Skeletal muscle tissue (tissue), 3 donors: ENCODE measurements at regions not wholly inside any gene's neighbourhood (a gene's known extent, or its start where the extent isn't known, plus 50 kb on each side); places are given as distances from the start of the nearest gene placed in this dataset.
A peak's percentile ranks its signal among the peaks of the same experiment; 100 is the strongest.

Source experiments
- H3K27ac ChIP-seq: one replicate; pipeline ENCODE4 v1.7.0; 2013; ENCODE audit warnings: mild to moderate bottlenecking, low read depth, low read length, inconsistent platforms
- H3K27me3 ChIP-seq, 3 donors: one replicate each; pipeline ENCODE4 v1.7.0; 2013; ENCODE audit warnings: low read length in 3 of 3; ENCODE audit not compliant: control insufficient read depth in 3 of 3, insufficient read depth in 3 of 3
- H3K36me3 ChIP-seq, 3 donors: one replicate each; pipeline ENCODE4 v1.7.0; 2013; ENCODE audit warnings: low read length in 3 of 3; ENCODE audit not compliant: control insufficient read depth in 3 of 3, insufficient read depth in 3 of 3
- H3K4me1 ChIP-seq, 3 donors: one replicate each; pipeline ENCODE4 v1.7.0; 2013; ENCODE audit warnings: low read length in 3 of 3, mild to moderate bottlenecking in 3 of 3; ENCODE audit not compliant: control insufficient read depth in 3 of 3, insufficient read depth in 3 of 3
- H3K4me3 ChIP-seq, 3 donors: one replicate each; pipeline ENCODE4 v1.7.0; 2013; ENCODE audit warnings: low read length in 3 of 3
- H3K9ac ChIP-seq, 3 donors: one replicate each; pipeline ENCODE4 v1.7.0; 2013; ENCODE audit warnings: low read length in 3 of 3, mild to moderate bottlenecking in 3 of 3, moderate library complexity in 2 of 3, low read depth in 1 of 3
- H3K9me3 ChIP-seq, 3 donors: one replicate each; pipeline ENCODE4 v1.7.0; 2013; ENCODE audit warnings: low read length in 3 of 3; ENCODE audit not compliant: control insufficient read depth in 3 of 3
- donor health status: Osteomylitis.

GRCh38 chr4:185933078-185933581 is 121.1 kb upstream of the SORBS2 start:
- H3K27ac ChIP-seq = no peak overlapping the region
- no peak overlapping the region for H3K4me3 ChIP-seq

DNA sequence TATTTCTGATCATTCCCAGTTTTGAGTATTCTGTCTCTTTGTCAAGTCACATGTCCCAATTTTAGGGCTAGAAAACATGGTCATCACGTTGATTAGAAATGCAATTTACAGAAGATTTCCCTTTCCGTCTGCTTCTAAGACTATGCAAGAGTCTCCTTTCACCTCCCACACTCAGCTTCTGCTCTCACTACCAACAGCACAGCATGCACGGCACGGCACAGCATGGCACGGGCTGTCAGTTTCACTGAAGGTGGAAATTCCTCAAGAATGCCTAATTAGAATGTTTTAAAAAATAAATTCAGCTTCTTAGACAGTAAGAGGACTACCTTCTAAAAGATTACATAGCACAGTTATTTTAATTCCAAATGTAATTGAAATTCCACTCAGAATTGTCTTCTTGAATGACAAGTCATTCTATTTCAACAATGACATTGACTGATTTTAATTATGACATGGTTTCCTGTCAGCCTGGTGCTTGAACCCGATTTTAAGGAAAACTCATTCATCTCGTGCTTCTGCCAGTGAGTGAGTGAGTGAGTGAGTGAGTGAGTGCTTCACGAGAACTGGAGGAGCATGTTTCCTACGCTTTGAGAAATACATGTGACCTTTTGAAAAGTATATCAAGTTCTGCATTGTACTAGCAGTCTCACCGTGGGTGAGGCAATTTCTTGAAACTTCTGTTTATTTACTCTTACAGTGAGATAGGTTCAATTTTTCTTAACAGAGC is 124.8 kb upstream of the SORBS2 start:
- Histone ChIP-seq H3K27me3 (no peaks in the 10 kb centered on the region), H3K4me3 (no peak overlapping the region)

More at GRCh38 chr4:185933078-185933581, 121.1 kb upstream of the SORBS2 start:
- no peaks in the 10 kb centered on the region for H3K36me3 ChIP-seq
- no peaks in the 10 kb centered on the region for H3K9me3 ChIP-seq
- no peaks in the 10 kb centered on the region for H3K4me1 ChIP-seq
- peak overlapping the region in 1 of 3 donors; percentile 7 for H3K9ac ChIP-seq
- H3K27me3 ChIP-seq = no peaks in the 10 kb centered on the region

DNA sequence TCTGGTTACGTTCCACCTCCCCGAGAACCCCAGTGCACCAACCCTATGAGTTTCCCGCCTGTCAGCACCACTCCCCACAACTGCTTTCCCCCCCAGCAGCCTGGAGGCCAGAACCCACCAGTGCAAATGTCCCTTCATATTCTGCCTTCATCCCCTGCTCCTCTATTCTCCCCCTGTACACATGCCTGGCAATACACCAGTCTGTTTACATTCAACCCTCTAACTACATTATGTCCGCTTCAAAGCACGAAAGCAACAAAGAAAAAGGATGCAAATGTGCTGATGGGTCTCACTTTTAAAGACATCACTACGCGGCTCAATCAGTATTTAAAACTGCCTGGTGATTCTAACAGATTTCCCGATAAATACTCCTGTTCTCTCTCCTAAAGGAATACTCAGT is 126.7 kb upstream of the SORBS2 start:
- Histone ChIP-seq H3K27ac (no peak overlapping the region), H3K9ac (no peak overlapping the region), H3K4me3 (no peak overlapping the region), H3K4me1 (no peaks in the 10 kb centered on the region), H3K9me3 (no peaks in the 10 kb centered on the region), H3K36me3 (no peaks in the 10 kb centered on the region), H3K27me3 (no peaks in the 10 kb centered on the region)

More for the DNA sequence above, 124.8 kb upstream of the SORBS2 start:
- Histone ChIP-seq H3K36me3 (no peaks in the 10 kb centered on the region), H3K4me1 (no peaks in the 10 kb centered on the region), H3K9me3 (no peaks in the 10 kb centered on the region), H3K9ac (no peak overlapping the region), H3K27ac (no peak overlapping the region)

DNA sequence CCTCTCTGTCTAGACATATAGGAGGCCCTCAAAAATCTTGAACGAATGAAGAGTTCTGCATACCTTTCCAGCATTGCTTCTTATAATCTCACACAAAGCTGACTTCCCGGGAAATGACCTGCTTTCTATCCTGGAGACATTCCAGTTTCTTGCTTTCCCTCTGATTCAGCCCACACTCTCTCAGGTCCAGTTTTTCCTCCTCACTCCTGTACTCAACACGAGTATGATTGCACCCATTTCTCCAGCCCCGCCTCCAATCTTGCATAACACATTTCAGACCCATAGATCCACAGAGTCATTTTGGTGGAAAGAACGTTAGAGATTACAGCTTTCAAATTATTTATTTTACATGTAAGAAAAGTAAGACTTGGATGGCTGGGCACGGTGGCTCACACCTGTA is 127.5 kb upstream of the TLR3 start:
- Histone ChIP-seq H3K9me3 (no peaks in the 10 kb centered on the region), H3K27me3 (no peaks in the 10 kb centered on the region), H3K36me3 (no peaks in the 10 kb centered on the region), H3K27ac (no peak overlapping the region), H3K4me3 (no peak overlapping the region), H3K9ac (no peak overlapping the region), H3K4me1 (no peaks in the 10 kb centered on the region)

DNA sequence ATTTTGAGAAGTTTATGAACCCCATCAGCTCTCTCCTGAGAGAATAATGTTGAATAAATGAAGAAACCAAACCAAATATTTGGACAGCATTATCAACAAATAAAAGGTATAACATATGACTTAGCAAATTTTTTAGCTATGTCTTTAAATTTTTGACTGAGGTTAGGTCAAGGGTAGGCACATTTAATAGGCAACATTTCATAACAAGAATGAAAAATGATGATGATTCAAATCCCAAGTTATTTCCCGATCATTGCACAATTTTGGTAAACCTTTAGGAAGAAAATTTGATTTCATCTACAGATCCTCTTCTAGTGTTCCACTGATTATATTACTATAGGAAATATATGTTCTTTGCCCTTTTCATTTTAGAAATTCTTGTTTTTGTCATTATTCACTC is 123.7 kb upstream of the TLR3 start:
- Histone ChIP-seq H3K9me3 (no peaks in the 10 kb centered on the region), H3K4me1 (no peaks in the 10 kb centered on the region), H3K9ac (no peak overlapping the region), H3K27me3 (no peaks in the 10 kb centered on the region), H3K27ac (no peak overlapping the region), H3K36me3 (no peaks in the 10 kb centered on the region), H3K4me3 (no peak overlapping the region)

DNA sequence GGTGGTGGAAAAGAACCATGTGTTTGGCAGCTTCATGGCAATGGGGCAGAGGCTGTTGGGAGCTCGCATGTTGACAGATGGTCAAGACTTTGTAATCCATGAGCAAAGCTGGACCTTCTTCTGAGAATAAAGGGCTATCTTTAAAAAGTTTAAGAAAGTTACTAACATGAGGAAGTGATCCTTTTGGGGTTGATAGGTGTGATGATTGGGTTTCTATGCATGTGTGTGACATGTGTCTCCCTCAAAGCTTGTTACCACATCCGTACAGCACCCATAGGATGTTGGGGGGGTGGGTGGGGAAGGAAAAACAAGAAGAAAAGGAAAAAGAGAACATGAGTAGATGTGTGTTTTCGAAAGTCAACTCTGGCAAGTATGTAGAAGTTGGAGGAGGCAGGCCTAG is 123.0 kb upstream of the TLR3 start:
- H3K9ac ChIP-seq = no peak overlapping the region
- no peak overlapping the region for H3K27ac ChIP-seq
- H3K36me3 ChIP-seq = no peaks in the 10 kb centered on the region
- H3K4me1 ChIP-seq = no peaks in the 10 kb centered on the region
- H3K4me3 ChIP-seq = no peak overlapping the region
- H3K27me3 ChIP-seq = no peaks in the 10 kb centered on the region
- no peaks in the 10 kb centered on the region for H3K9me3 ChIP-seq

DNA sequence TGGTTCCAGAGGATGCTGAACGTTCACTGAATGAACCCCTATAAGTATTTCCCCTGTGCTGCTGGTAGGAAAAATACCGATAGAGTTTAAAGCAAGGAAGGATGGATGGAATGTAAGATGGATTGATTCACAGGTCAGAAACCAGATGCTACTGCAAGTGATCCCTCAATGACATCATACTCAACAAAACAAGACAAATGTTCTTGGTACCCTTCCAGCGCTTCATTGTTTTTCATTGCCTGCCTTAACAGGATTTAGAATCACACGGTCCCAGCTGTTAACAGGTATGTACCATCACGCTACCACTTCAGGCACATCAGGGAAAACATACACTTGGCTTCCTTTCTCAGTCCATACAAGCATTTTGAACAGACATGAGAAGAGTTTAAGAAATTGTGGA is 118.1 kb upstream of the TLR3 start:
- no peak overlapping the region for H3K4me3 ChIP-seq
- H3K27ac ChIP-seq = no peak overlapping the region
- H3K27me3 ChIP-seq = peaks cover 0 to 2% (median 0%) of the 10 kb centered on the region in 3 donors

DNA sequence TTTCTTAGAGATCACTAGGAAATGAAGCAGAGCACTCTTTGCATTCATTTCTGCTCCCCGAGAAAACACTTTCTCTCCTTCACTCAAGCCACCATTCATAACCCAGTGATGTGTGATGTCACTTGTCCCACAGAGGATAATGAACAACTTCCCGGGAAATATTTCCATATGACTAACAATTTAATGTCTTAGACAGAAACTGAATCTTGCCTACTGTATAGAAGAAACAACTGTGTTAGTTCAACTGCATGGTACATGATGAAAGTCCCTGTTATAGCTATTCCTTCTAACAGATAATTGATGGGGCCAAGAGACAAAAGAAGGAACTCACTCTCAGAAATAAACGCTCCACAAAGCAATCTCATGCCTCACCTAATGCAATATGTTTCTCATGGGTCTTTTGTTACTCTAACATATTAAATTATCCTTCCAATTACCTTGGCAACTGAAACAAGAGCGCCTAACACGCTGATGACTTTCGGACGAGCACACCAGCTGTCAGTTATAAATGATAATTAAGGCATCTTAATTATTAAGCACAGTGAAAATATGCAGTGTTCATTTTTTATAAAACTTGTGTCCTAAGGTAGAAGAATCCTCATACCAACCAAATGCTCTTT is 113.7 kb upstream of the TLR3 start:
- Histone ChIP-seq H3K9ac (no peak overlapping the region), H3K27ac (no peak overlapping the region), H3K9me3 (no peaks in the 10 kb centered on the region), H3K4me1 (no peaks in the 10 kb centered on the region), H3K36me3 (no peaks in the 10 kb centered on the region), H3K27me3 (peaks cover 3 to 5% (median 3%) of the 10 kb centered on the region in 3 donors), H3K4me3 (no peak overlapping the region)

More for the DNA sequence above, 118.1 kb upstream of the TLR3 start:
- Histone ChIP-seq H3K4me1 (no peaks in the 10 kb centered on the region), H3K9me3 (no peaks in the 10 kb centered on the region), H3K9ac (no peak overlapping the region), H3K36me3 (no peaks in the 10 kb centered on the region)

- H3K9ac ChIP-seq = no peak overlapping the region
- peaks cover 3 to 5% (median 3%) of the 10 kb centered on the region in 3 donors for H3K27me3 ChIP-seq
- no peaks in the 10 kb centered on the region for H3K36me3 ChIP-seq
- no peaks in the 10 kb centered on the region for H3K4me1 ChIP-seq
- H3K4me3 ChIP-seq = no peak overlapping the region
- no peak overlapping the region for H3K27ac ChIP-seq
- no peaks in the 10 kb centered on the region for H3K9me3 ChIP-seq
Observed at GRCh38 chr4:185955826-185956543, 113.0 kb upstream of the TLR3 start.

DNA sequence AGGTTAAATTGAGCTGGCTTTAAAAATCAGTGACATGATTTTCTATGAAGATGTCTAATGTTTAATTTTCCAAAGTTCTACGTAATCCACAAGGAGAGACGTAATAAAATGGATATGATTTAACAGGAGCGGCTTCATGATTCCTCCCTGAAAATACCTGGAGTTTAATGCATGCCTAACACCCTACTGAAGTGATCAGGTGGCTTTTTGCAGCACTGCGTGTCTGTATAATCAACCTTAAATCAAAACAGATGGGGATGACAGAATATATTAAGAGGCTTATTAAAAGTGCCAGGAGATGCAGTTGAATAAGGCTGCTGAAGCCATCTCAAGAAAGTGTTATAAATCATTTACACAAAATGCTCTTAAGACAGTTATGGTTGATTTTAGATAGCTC is 112.4 kb upstream of the TLR3 start:
- H3K4me3 ChIP-seq = no peak overlapping the region
- no peak overlapping the region for H3K9ac ChIP-seq
- H3K4me1 ChIP-seq = no peaks in the 10 kb centered on the region
- H3K9me3 ChIP-seq = no peaks in the 10 kb centered on the region
- peaks cover 3 to 5% (median 3%) of the 10 kb centered on the region in 3 donors for H3K27me3 ChIP-seq
- no peak overlapping the region for H3K27ac ChIP-seq
- no peaks in the 10 kb centered on the region for H3K36me3 ChIP-seq
